ENCODE measurements at regions not wholly inside any gene's neighbourhood (a gene's known extent, or its start where the extent isn't known, plus 50 kb on each side); places are given as distances from the start of the nearest gene placed in this dataset.

DNA sequence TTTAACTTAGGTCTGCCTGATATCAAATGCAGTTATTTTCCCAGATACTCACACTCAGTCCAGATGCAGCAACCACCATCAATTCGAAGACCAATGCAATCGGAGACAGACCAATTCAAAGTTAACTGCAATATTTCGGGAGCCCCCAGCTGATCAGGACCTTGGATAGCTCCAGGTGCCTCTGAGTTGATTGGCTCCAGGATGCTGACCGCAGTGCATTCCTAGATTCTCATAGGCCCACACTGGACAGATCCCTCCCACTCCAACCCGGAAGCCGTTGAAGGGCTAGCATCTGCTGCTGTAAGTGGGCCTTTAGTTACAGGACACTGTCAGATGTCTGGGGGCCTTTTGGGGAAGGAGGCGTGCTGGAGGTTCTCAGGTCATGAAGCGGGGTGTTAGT lies 89.5 kb upstream of the ATP2B2 start (continued):
- 0 out of 2 replicates have a peak, but pooled peaks have one; percentile 48 for TF ChIP-seq NFAT5 (CRISPR knock-in tag; IDR thresholded peaks at IDR 0.05)
- peak; percentile 55; the same call in 1 of the 2 replicates for TF ChIP-seq ZNF232 (CRISPR knock-in tag; IDR thresholded peaks at IDR 0.05; ENCODE audit: borderline replicate concordance)

DNA sequence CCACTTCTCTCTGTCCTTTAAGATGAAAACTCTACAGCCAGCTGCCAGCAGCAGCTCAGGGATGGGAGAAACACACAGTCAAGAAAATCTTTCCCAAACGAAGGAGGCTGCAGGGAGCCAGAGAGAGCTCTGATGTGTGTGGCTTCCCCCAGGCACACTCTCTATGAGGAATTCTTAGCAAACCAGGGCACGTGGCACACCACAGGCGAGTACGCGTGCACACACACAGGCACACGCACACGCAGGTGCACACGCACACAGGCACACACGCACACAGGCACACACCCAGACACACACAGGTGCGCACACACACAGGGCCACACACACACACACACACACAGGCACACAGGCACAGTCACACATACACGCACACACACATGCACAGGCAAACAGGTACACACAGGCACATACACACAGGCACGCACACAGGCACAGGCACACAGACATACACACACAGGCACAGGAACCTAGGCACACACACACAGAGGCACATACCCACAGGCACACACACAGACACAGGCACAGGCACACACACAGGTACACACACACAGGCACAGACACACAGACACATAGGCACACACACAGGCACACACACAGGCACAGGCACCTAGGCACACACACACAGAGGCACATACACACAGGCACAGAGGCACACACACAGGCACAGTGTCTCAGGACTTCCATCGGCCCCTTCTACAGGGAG lies 91.5 kb upstream of the ATP2B2 start:
- peaks cover 0 to 7% of the 10 kb centered on the region in 2 experiments; a peak in 1 of 5 replicates for H3K27me3 ChIP-seq (ENCODE audit: control insufficient read depth in 1 of 2, insufficient read depth in 2 of 2, low read length in 2 of 2)
- H3K9me3 ChIP-seq (ENCODE audit: low read length) = no peaks in the 10 kb centered on the region
- no peak for ATAC-seq
- no peaks in the 10 kb centered on the region for H4K20me1 ChIP-seq (ENCODE audit: insufficient read depth, low read length)
- CTCF ChIA-PET (ENCODE audit: low intra/inter-chr PET ratio, low total read pairs) = no interaction called here
- no peak overlapping the region for H3K9ac ChIP-seq (ENCODE audit: insufficient read depth, low read depth, low read length)
- H3K36me3 ChIP-seq (replicated peaks in 1 of 2; ENCODE audit: control insufficient read depth in 1 of 2, insufficient read depth in 2 of 2, low read length in 2 of 2) = no peaks in the 10 kb centered on the region
- DNase-seq (ENCODE audit: low spot score) = no peak
- TF ChIP-seq LCORL (IDR thresholded peaks at IDR 0.05) = 0 out of 2 replicates have a peak, but pooled peaks have one; percentile 8
- TF ChIP-seq LCORL (CRISPR knock-in tag; IDR thresholded peaks at IDR 0.05) = no peak
- TF ChIP-seq ZNF207 (IDR thresholded peaks at IDR 0.05; ENCODE audit: borderline replicate concordance) = peak; percentile 72; the same call in 1 of the 2 replicates
- TF ChIP-seq IRX3 (CRISPR knock-in tag; IDR thresholded peaks at IDR 0.05; ENCODE audit: borderline replicate concordance, low read depth) = no peak
- TF ChIP-seq, protein P1, sequence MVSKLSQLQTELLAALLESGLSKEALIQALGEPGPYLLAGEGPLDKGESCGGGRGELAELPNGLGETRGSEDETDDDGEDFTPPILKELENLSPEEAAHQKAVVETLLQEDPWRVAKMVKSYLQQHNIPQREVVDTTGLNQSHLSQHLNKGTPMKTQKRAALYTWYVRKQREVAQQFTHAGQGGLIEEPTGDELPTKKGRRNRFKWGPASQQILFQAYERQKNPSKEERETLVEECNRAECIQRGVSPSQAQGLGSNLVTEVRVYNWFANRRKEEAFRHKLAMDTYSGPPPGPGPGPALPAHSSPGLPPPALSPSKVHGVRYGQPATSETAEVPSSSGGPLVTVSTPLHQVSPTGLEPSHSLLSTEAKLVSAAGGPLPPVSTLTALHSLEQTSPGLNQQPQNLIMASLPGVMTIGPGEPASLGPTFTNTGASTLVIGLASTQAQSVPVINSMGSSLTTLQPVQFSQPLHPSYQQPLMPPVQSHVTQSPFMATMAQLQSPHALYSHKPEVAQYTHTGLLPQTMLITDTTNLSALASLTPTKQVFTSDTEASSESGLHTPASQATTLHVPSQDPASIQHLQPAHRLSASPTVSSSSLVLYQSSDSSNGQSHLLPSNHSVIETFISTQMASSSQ (IDR thresholded peaks at IDR 0.05; ENCODE audit: low read depth) = no peak
- TF ChIP-seq, protein P1 (CRISPR knock-in tag; IDR thresholded peaks at IDR 0.05; ENCODE audit: borderline replicate concordance) = no peak
- POLR2A ChIA-PET = no interaction called here
- H3K79me2 ChIP-seq (ENCODE audit: insufficient read depth, low read length) = no peaks in the 10 kb centered on the region
- no TSS peak for BruUV-seq (replicated peaks)
- no peak overlapping the region for H3K27ac ChIP-seq (ENCODE audit: extremely low read length, insufficient read depth, low read length)
- in situ Hi-C loops (cut with HindIII; ENCODE audit: extremely low pct_ligation_motif_present, low pct_unique_long_range_greater_than_20kb) = no loop called here
- no peak for FAIRE-seq
- 0% methylated on average over 2 of the region's 13 CpGs for WGBS (ENCODE audit: low lambda C conversion rate)
- H3K4me1 ChIP-seq (ENCODE audit: insufficient read depth, low read length) = peaks cover 33% of the 10 kb centered on the region
- intact Hi-C loops (cut with micrococcal nuclease; ENCODE audit: unreplicated experiment) = no loop called here
- no peak overlapping the region for H3K4me2 ChIP-seq (ENCODE audit: low read depth, low read length)
- H3K4me3 ChIP-seq (replicated peaks in 1 of 3; ENCODE audit: insufficient read depth in 1 of 3, low read depth in 2 of 3, low read length in 3 of 3) = no peak overlapping the region
- H2AFZ ChIP-seq (ENCODE audit: low read length) = no peak overlapping the region

All from HepG2 (cell line).